ENCODE measurements at regions not wholly inside any gene's neighbourhood (a gene's known extent, or its start where the extent isn't known, plus 50 kb on each side); places are given as distances from the start of the nearest gene placed in this dataset.

GRCh38 chr3:71986606-71987005 is 201.7 kb upstream of the PROK2 start:
- in situ Hi-C loops (cut with MboI; ENCODE audit: low sequenced_read_pairs) (no loop called here), intact Hi-C loops (cut with micrococcal nuclease) (no loop called here), dilution Hi-C loops (cut with HindIII; ENCODE audit: low sequenced_read_pairs, unreplicated experiment) (no loop called here)
- Histone ChIP-seq H3K4ac (ENCODE audit: low read depth, low read length) (no peak overlapping the region), H3K27ac (ENCODE audit: insufficient read depth, low read length) (no peak overlapping the region), H4K5ac (ENCODE audit: low read depth, low read length) (no peak overlapping the region), H4K20me1 (ENCODE audit: insufficient read depth, low read length) (no peaks in the 10 kb centered on the region), H2AFZ (replicated peaks; ENCODE audit: low read length, poor library complexity) (no peak overlapping the region), H3K9me3 (ENCODE audit: control insufficient read depth, insufficient read depth, low read length) (no peaks in the 10 kb centered on the region), H3K14ac (replicated peaks; ENCODE audit: low read depth, low read length) (no peak overlapping the region), H3K79me1 (ENCODE audit: low read depth in 1 of 2, low read length in 2 of 2) (no peaks in the 10 kb centered on the region), H2BK20ac (ENCODE audit: low read depth, low read length) (no peak overlapping the region), H3K4me2 (ENCODE audit: low read depth, low read length) (no peak overlapping the region), H3K9ac (ENCODE audit: low read depth, low read length) (no peak overlapping the region), H3K27me3 (ENCODE audit: control insufficient read depth, insufficient read depth, low read length) (no peaks in the 10 kb centered on the region), H2BK120ac (ENCODE audit: low read depth, low read length) (no peak overlapping the region), H3K56ac (ENCODE audit: extremely low read depth, insufficient read depth, low read length) (no peak overlapping the region), H3K4me1 (ENCODE audit: control insufficient read depth, insufficient read depth, low read length) (peaks cover 1% of the 10 kb centered on the region; the same call in 1 of the 2 replicates), H2AK5ac (ENCODE audit: low read depth, low read length) (no peak overlapping the region), H3K36me3 (ENCODE audit: control insufficient read depth, insufficient read depth, low read length) (no peaks in the 10 kb centered on the region), H2BK15ac (ENCODE audit: low read depth, low read length) (no peak overlapping the region), H3K9me1 (ENCODE audit: insufficient read depth, low read length) (peaks cover 2% of the 10 kb centered on the region; the same call in 1 of the 2 replicates), H3K18ac (ENCODE audit: low read depth, low read length) (no peak overlapping the region), H4K8ac (ENCODE audit: low read depth in 2 of 2, low read length in 2 of 2) (no peak overlapping the region), H3K23ac (ENCODE audit: low read depth, low read length) (no peak overlapping the region), H2AK9ac (replicated peaks; ENCODE audit: low read depth, low read length, poor library complexity) (no peak overlapping the region), H3K4me3 (ENCODE audit: insufficient read depth, low read depth, low read length) (no peak overlapping the region), H2BK5ac (ENCODE audit: low read depth, low read length, poor library complexity, severe bottlenecking) (no peak overlapping the region), H4K91ac (ENCODE audit: insufficient read depth, low read depth, low read length) (no peak overlapping the region)
- ChIA-PET CTCF (no interaction called here), POLR2A (ENCODE audit: unreplicated experiment) (no interaction called here)
- no peak for DNase-seq
- TF ChIP-seq SMC3 (IDR thresholded peaks at IDR 0.05; ENCODE audit: low read depth, low read length) (no peak), ELK1 (IDR thresholded peaks at IDR 0.05; ENCODE audit: borderline replicate concordance, low read depth, low read length) (no peak), CTCF (conservative IDR thresholded peaks at IDR 0.05; ENCODE audit: low read depth, low read length) (no peak), POLR2A (IDR thresholded peaks at IDR 0.05; ENCODE audit: low read depth, low read length) (no peak), RAD21 (IDR thresholded peaks at IDR 0.05; ENCODE audit: low read length) (no peak), NFE2L2 (IDR thresholded peaks at IDR 0.05; ENCODE audit: low read depth, low read length) (no peak), MAFK (IDR thresholded peaks at IDR 0.05; ENCODE audit: low read depth, low read length) (no peak), BHLHE40 (IDR thresholded peaks at IDR 0.05; ENCODE audit: low read depth, low read length) (no peak), FOS (IDR thresholded peaks at IDR 0.05; ENCODE audit: low read depth, low read length) (no peak), USF2 (IDR thresholded peaks at IDR 0.05; ENCODE audit: low read depth, low read length) (no peak), CEBPB (IDR thresholded peaks at IDR 0.05; ENCODE audit: low read depth, low read length) (no peak)
- no TSS peak for BruUV-seq (replicated peaks)
- no peak for ATAC-seq (ENCODE audit: low read depth)
- WGBS, 2 experiments (ENCODE audit: extremely low coverage in 2 of 2, insufficient read length in 1 of 2) = no CpG with 5 or more reads among the region's 6 CpGs

Data from IMR-90 (cell line).